Sigmoid colon (tissue), 6 donors: ENCODE measurements at regions not wholly inside any gene's neighbourhood (a gene's known extent, or its start where the extent isn't known, plus 50 kb on each side); places are given as distances from the start of the nearest gene placed in this dataset.
"Not testable (repeated sequence)": the region's sequence is repeated elsewhere in the genome, so short reads cannot be mapped to it uniquely, and the experiment has no call there.

Experiments used
- DNase-seq: peaks from one replicate; pipeline ENCODE4 v3.0.0-alpha.2; 2019
- H3K27ac ChIP-seq, 4 donors: fragments of 200-600 bp; sonication (generic); one replicate each; pipeline ENCODE4 v1.5.1; 2016 to 2019; ENCODE audit warnings: mild to moderate bottlenecking in 1 of 4
- H3K27me3 ChIP-seq, 3 donors: fragments of 200-600 bp; sonication (generic); one replicate each; pipeline ENCODE4 v1.5.1; 2019; ENCODE audit warnings: mild to moderate bottlenecking in 1 of 3
- H3K36me3 ChIP-seq, 4 donors: fragments of 200-600 bp; sonication (generic); one replicate each; pipeline ENCODE4 v1.5.1; 2016 to 2019
- H3K4me1 ChIP-seq, 4 donors: fragments of 200-600 bp; sonication (generic); one replicate each; pipeline ENCODE4 v1.5.1; 2017 to 2019
- H3K4me3 ChIP-seq, 4 donors: fragments of 200-600 bp; sonication (generic); one replicate each; pipeline ENCODE4 v1.5.1; 2017 to 2019; ENCODE audit warnings: mild to moderate bottlenecking in 2 of 4, moderate library complexity in 1 of 4
- H3K9me3 ChIP-seq, 4 donors: fragments of 200-600 bp in 3 of 4; sonication (generic) in 3 of 4; one replicate each; pipeline versions ENCODE4 v1.5.1 to v1.6.1; 2013 to 2019
- CTCF ChIP-seq, 4 experiments: fragments of 450-650 bp in 3 of 4; fragments of 200-600 bp in 1 of 4; IDR thresholded peaks; one replicate each; pipeline ENCODE4 v1.5.1; 2016 to 2019; ENCODE audit warnings: antibody characterized with exemption in 4 of 4, mild to moderate bottlenecking in 3 of 4, moderate library complexity in 2 of 4
- EP300 ChIP-seq, 4 donors: sonication (generic); formaldehyde crosslinking; IDR thresholded peaks; one replicate each; pipeline ENCODE4 v1.6.1; 2017; ENCODE audit warnings: antibody characterized with exemption in 4 of 4
- POLR2A ChIP-seq, 2 donors: fragments of 450-650 bp; IDR thresholded peaks; one replicate each; pipeline ENCODE4 v1.6.1; 2016; ENCODE audit warnings: antibody characterized with exemption in 2 of 2, mild to moderate bottlenecking in 2 of 2, moderate library complexity in 2 of 2
- POLR2AphosphoS5 ChIP-seq, 4 donors: sonication (generic); formaldehyde crosslinking; IDR thresholded peaks; one replicate each; pipeline ENCODE4 v1.6.1; 2017; ENCODE audit warnings: antibody characterized with exemption in 4 of 4
- WGBS, 2 donors: extraction: QIAGEN DNeasy Blood & Tissue Kit; methylation state at CpG; one replicate each; pipeline ENCODE4 v1.1.7; 2013; 5-methylcytosine and 5-hydroxymethylcytosine counted together
- intact Hi-C: fragments of 100-400 bp; cut with DNase I; formaldehyde crosslinking; loops from one replicate; pipeline ENCODE4 v1.15.1; 2023
- donor health status: healthy with polysubstance abuse.
- donor health status: healthy.

GRCh38 chr4:29113960-29114359 lies 1606.2 kb upstream of the PCDH7 start:
- H3K9me3 ChIP-seq: no peaks in the 10 kb centered on the region
- intact Hi-C loops: no loop called here
- TF ChIP-seq POLR2A (IDR thresholded peaks at IDR 0.05) (no peak), CTCF (IDR thresholded peaks at IDR 0.05) (no peak), POLR2AphosphoS5 (IDR thresholded peaks at IDR 0.05) (no peak), EP300 (IDR thresholded peaks at IDR 0.05) (no peak)
- DNase-seq: no peak
- no peaks in the 10 kb centered on the region for H3K4me1 ChIP-seq
- H3K4me3 ChIP-seq: no peak overlapping the region
- H3K27ac ChIP-seq: no peak overlapping the region
- H3K27me3 ChIP-seq: no peaks in the 10 kb centered on the region
- H3K36me3 ChIP-seq: no peaks in the 10 kb centered on the region
- 54 to 61% methylated on average over 3 of the region's 3 CpGs for WGBS, 2 donors

- 96% methylated on average over 38 of the region's 38 CpGs for WGBS, 2 donors
- H3K27ac ChIP-seq, H3K36me3 ChIP-seq, DNase-seq, H3K27me3 ChIP-seq, H3K4me3 ChIP-seq, H3K4me1 ChIP-seq, H3K9me3 ChIP-seq, intact Hi-C loops: not testable (repeated sequence)
Observed at GRCh38 chr4:29117231-29117722, 1602.9 kb upstream of the PCDH7 start.

GRCh38 chr4:29121586-29121985 lies 1598.6 kb upstream of the PCDH7 start:
- TF ChIP-seq CTCF (IDR thresholded peaks at IDR 0.05): no peak
- no peak for TF ChIP-seq EP300 (IDR thresholded peaks at IDR 0.05)
- no peak for TF ChIP-seq POLR2A (IDR thresholded peaks at IDR 0.05)
- no peak for TF ChIP-seq POLR2AphosphoS5 (IDR thresholded peaks at IDR 0.05)
- 84% methylated on average over 4 of the region's 4 CpGs for WGBS, 2 donors
- DNase-seq: no peak
- intact Hi-C loops: no loop called here
- Histone ChIP-seq H3K27ac (no peak overlapping the region), H3K4me3 (no peak overlapping the region), H3K4me1 (no peaks in the 10 kb centered on the region), H3K27me3 (no peaks in the 10 kb centered on the region), H3K36me3 (no peaks in the 10 kb centered on the region), H3K9me3 (no peaks in the 10 kb centered on the region)

- Histone ChIP-seq H3K4me1 (no peaks in the 10 kb centered on the region), H3K36me3 (no peaks in the 10 kb centered on the region), H3K9me3 (peaks cover 0 to 3% (median 0%) of the 10 kb centered on the region in 4 donors), H3K27ac (no peak overlapping the region), H3K4me3 (no peak overlapping the region), H3K27me3 (no peaks in the 10 kb centered on the region)
- 89 to 96% methylated on average over 1 of the region's 1 CpG for WGBS, 2 donors
- DNase-seq: no peak
- intact Hi-C loops: no loop called here
- TF ChIP-seq POLR2AphosphoS5 (IDR thresholded peaks at IDR 0.05) (no peak), POLR2A (IDR thresholded peaks at IDR 0.05) (no peak), CTCF (IDR thresholded peaks at IDR 0.05) (no peak), EP300 (IDR thresholded peaks at IDR 0.05) (no peak)
Observed at GRCh38 chr4:29128810-29129209, 1591.4 kb upstream of the PCDH7 start.

GRCh38 chr4:29131304-29131703 lies 1588.9 kb upstream of the PCDH7 start:
- no peaks in the 10 kb centered on the region for H3K4me1 ChIP-seq
- TF ChIP-seq CTCF (IDR thresholded peaks at IDR 0.05): no peak
- TF ChIP-seq EP300 (IDR thresholded peaks at IDR 0.05): no peak
- no peak for TF ChIP-seq POLR2AphosphoS5 (IDR thresholded peaks at IDR 0.05)
- no peak for TF ChIP-seq POLR2A (IDR thresholded peaks at IDR 0.05)
- 56 to 77% methylated on average over 2 of the region's 2 CpGs for WGBS, 2 donors
- H3K27me3 ChIP-seq: no peaks in the 10 kb centered on the region
- H3K9me3 ChIP-seq: peaks cover 0 to 3% (median 0%) of the 10 kb centered on the region in 4 donors
- H3K36me3 ChIP-seq: no peaks in the 10 kb centered on the region
- DNase-seq: no peak
- intact Hi-C loops: no loop called here
- no peak overlapping the region for H3K4me3 ChIP-seq
- H3K27ac ChIP-seq: no peak overlapping the region
